ENCODE measurements at regions not wholly inside any gene's neighbourhood (a gene's known extent, or its start where the extent isn't known, plus 50 kb on each side); places are given as distances from the start of the nearest gene placed in this dataset.

GRCh38 chr14:46433381-46433780, 218.2 kb downstream of the RPL10L start (continued):
- no peak for TF ChIP-seq BCLAF1 (IDR thresholded peaks at IDR 0.05; ENCODE audit: borderline replicate concordance in 1 of 2, control insufficient read depth in 1 of 2, low read depth in 2 of 2, low read length in 1 of 2)
- TF ChIP-seq SP1 (CRISPR knock-in tag; IDR thresholded peaks at IDR 0.05), result no peak
- TF ChIP-seq ZNF395 (CRISPR knock-in tag; IDR thresholded peaks at IDR 0.05), result no peak
- TF ChIP-seq ZNF140 (CRISPR knock-in tag; IDR thresholded peaks at IDR 0.05), result no peak
- no peak for TF ChIP-seq HDAC3 (IDR thresholded peaks at IDR 0.05; ENCODE audit: borderline replicate concordance, partially characterized antibody)
- no peak for TF ChIP-seq TCF7 (IDR thresholded peaks at IDR 0.05; ENCODE audit: borderline replicate concordance)

- ATAC-seq, result no peak
- POLR2A ChIA-PET, result no interaction called here
- Histone ChIP-seq H3K27ac (ENCODE audit: extremely low read depth, low read depth, low read length) (no peak overlapping the region), H3K4me3 (no peak overlapping the region), H3K27me3 (ENCODE audit: control insufficient read depth in 2 of 2, insufficient read depth in 2 of 2, low read length in 2 of 2) (no peaks in the 10 kb centered on the region), H3K9ac (ENCODE audit: insufficient read depth in 1 of 2, low read depth in 2 of 2, low read length in 2 of 2) (no peak overlapping the region), H2AFZ (ENCODE audit: low read depth, low read length) (no peak overlapping the region), H3K4me2 (ENCODE audit: insufficient read depth, low read length) (no peak overlapping the region), H3K79me2 (ENCODE audit: control insufficient read depth, insufficient read depth, low read length) (no peaks in the 10 kb centered on the region), H3K9me3 (replicated peaks; ENCODE audit: control insufficient read depth, insufficient read depth, low read depth, low read length) (no peaks in the 10 kb centered on the region), H3K36me3 (ENCODE audit: control insufficient read depth, insufficient read depth, low read length) (no peaks in the 10 kb centered on the region), H3K9me1 (ENCODE audit: control insufficient read depth, insufficient read depth, low read length) (no peaks in the 10 kb centered on the region), H3K4me1 (replicated peaks in 1 of 2; ENCODE audit: control insufficient read depth in 2 of 2, insufficient read depth in 2 of 2, low read length in 2 of 2) (no peaks in the 10 kb centered on the region), H4K20me1 (replicated peaks; ENCODE audit: control insufficient read depth, insufficient read depth, low read length) (no peaks in the 10 kb centered on the region)
- WGBS (ENCODE audit: insufficient coverage, low coverage, missing lambda C conversion rate), result 0% methylated on average over 1 of the region's 2 CpGs
- FAIRE-seq, result no peak
- intact Hi-C loops (cut with micrococcal nuclease) (no loop called here), in situ Hi-C loops (cut with MboI) (no loop called here)
- CTCF ChIA-PET (ENCODE audit: low intra/inter-chr PET ratio), result no interaction called here
- DNase-seq (ENCODE audit: extremely low read depth in 1 of 4, low spot score in 3 of 4), result no peak
- BruUV-seq (replicated peaks), result no TSS peak
- TF ChIP-seq E4F1 (CRISPR knock-in tag; IDR thresholded peaks at IDR 0.05; ENCODE audit: borderline replicate concordance) (no peak), BRD9 (IDR thresholded peaks at IDR 0.05; ENCODE audit: low read depth, partially characterized antibody) (no peak), MEF2D (tag; conservative IDR thresholded peaks at IDR 0.05; ENCODE audit: low read depth) (no peak), SMC3 (conservative IDR thresholded peaks at IDR 0.05; ENCODE audit: insufficient read depth, low read depth, low read length) (no peak), SPI1 (IDR thresholded peaks at IDR 0.05; ENCODE audit: borderline replicate concordance, low read depth, low read length) (no peak), ZNF277 (CRISPR knock-in tag; IDR thresholded peaks at IDR 0.05; ENCODE audit: borderline replicate concordance) (no peak), MED1 (CRISPR knock-in tag; IDR thresholded peaks at IDR 0.05; ENCODE audit: borderline replicate concordance) (no peak)
These were observed 219.1 kb downstream of the RPL10L start for GRCh38 chr14:46432516-46432915.

Data from K562 (cell line).